HG02610 (cell line): ENCODE measurements at regions not wholly inside any gene's neighbourhood (a gene's known extent, or its start where the extent isn't known, plus 50 kb on each side); places are given as distances from the start of the nearest gene placed in this dataset.
"Not testable (repeated sequence)": the region's sequence is repeated elsewhere in the genome, so short reads cannot be mapped to it uniquely, and the experiment has no call there.

Experiments
- ATAC-seq: cut with Tn5 transposase; IDR thresholded peaks from one replicate; pipeline ENCODE4 v1.9.1; 2021; ENCODE audit warnings: mild to moderate bottlenecking, moderate library complexity; ENCODE audit not compliant: unreplicated experiment

DNA sequence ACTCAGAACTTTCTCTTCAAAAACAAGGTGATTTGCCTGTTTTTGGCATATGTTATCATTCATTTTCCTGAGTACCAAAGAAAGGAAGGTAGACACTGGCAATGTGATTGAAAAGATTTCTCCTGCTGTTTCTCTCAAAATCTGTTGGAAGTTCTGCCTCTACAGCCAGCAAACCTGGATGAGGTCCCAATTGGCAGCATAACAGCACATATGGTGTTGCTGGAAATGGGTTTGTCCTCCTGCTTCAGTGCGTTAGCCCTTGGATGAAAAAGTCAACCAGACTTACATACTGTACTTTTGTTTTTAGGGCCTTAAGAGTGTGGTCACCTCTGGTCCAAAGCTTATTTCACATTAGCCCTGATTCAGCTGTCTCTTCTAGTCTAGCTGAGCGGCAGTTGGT, 237.6 kb upstream of the MME start:
- no peak for ATAC-seq

- ATAC-seq, result no peak
Measured at GRCh38 chr3:154835639-154836038, 244.5 kb upstream of the MME start.

- not testable (repeated sequence) for ATAC-seq
Measured at GRCh38 chr3:154834831-154835230, 245.3 kb upstream of the MME start.

DNA sequence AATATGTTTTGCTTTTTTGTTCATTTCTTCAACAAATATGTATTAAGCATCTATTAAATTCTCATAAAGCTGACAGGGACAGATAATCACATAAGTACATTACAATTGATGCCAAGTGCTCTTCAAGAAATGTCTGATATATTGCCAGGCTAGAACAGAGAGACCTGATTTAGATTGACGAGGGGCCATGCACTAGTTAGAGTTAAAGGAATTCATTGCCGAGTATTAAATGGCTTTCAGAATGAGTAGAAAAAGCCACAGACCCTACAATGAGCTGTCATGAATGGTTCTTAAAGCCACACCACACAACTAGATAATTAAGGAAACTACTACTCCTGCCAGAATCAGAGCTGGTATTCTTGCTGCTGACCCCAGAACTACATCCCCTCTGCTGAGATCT, 250.2 kb upstream of the MME start:
- peak; percentile 55 for ATAC-seq

GRCh38 chr3:154819491-154819890, 260.6 kb upstream of the MME start:
- ATAC-seq, result no peak

GRCh38 chr3:154818676-154819255, 261.4 kb upstream of the MME start:
- no peak for ATAC-seq

- ATAC-seq, result not testable (repeated sequence)
Measured at GRCh38 chr3:154810017-154810416, 270.1 kb upstream of the MME start.

DNA sequence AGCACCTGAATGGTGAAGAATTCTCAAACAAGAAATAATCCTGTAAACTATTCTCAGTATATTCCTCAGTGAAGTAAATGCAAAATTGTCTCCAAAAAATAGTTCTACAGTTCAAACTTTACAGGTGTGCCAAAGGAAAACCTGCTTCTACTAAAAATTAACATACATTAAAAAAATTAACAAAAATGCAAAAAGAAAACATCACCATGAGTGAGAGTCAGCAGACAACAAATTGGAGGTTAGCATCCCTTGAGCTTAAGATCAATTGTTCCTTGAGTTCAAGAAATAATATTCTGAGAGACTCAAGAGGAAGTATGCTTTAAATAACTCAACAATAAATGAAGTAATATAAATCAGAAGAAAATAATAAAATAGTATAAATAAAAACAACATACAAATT, 278.4 kb upstream of the MME start:
- ATAC-seq, result no peak

- no peak for ATAC-seq
Measured at GRCh38 chr3:154799800-154800199, 280.3 kb upstream of the MME start.

GRCh38 chr3:154795582-154795981, 284.5 kb upstream of the MME start:
- ATAC-seq, result no peak

DNA sequence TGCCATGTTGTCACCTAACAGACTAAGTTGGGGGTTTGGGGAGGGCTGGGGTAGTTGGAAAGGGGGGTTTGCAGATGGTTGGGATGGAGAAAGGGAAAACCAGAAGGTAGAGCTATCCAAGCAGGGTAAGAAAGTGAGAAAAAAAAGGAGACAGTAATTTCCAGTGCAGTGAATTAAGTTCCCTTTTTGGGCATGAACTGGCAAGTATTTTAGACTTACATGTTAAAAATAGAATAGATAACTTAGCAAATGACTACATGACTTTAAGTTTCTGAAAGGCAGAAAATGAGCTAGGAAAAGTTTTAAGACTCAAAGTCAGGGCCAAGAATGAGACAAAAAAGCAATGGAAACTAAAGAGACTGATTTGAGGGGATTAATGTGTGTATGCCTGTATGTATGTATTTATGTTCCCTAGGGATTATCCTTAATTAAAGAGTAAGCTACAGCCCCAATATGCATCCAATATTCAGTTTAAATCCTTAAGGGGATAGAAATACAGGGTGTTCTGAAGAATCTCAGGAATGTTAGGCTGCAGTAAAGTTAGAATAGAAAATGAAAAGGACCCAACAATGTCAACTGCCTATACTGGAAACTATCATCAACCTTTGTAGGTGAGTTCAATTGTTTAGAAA, 285.2 kb upstream of the MME start:
- no peak for ATAC-seq

DNA sequence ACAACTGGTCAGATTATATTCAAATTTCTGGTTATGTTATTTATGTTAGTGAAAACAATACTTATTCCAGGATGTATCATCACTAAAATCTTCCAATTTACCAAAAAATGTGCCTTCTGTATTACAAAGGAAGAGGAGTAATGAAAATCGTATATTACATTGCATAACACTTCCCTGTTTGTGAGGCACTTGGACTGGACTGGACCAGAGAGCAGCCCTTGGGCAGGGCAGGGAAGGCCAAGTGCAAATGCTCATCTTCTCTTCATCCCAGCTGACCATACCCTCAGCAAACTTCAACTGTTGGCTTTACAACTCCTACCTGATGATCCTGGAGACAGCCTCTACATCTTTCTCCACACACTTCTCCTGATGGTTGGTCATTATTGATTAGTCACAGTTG, 285.7 kb upstream of the MME start:
- ATAC-seq, result no peak

DNA sequence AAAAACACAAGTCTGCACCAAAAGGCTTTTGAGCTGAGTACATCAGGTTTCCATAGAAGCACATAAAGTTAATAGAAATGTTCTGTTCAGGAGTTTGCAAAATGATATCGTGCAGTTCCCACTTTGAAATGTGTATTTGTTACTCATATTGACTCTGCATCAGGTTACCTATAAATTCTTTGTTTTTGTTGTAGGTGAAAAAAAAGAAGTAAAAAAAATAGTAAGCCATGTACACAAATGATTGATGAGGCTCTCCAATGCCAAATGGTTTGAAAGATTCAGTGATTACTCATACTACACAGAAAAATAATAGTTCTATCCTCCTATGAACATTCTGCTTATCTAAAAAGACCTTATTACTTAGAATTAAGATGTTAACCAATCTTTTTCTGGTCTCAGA, 287.3 kb upstream of the MME start:
- ATAC-seq, result no peak

GRCh38 chr3:154791611-154792010, 288.5 kb upstream of the MME start:
- ATAC-seq, result no peak

GRCh38 chr3:154786724-154787123, 293.4 kb upstream of the MME start:
- ATAC-seq, result no peak

DNA sequence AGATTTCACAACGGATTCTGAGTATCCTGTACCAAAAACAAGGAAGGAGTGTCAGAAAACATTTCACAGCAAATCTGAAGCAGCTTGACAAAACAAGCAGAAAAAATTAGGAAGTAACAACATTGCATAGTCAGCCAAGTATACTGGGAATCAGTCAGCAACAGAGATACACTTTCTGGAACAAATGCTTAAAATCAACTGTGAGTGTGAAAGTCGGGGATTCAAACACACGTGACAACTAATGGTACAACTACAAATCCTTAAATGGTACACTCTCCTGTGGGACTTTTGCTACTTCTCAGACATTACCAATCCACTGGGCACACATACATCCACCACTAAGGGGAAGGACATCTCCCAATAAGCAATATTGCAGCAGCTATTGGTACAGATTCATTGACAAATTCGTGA, 296.6 kb upstream of the MME start:
- no peak for ATAC-seq

DNA sequence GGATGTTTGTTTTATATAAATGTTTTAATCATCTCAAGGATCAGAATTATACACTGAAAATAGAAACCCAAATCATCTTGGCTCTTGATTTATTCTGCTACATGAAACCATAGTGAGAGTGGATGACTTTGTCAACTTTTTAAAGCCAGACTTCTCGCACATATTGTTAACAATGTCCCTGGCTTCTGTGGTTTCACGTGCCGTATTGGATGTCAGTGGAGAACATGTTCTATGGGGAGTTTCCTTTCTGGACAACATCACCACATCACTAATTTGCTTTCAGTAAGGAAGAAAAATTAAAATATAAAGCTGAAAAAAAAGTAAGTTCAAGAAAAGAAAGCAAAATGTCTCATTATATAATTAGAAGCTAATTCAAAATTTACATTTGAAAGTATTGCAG, 297.1 kb upstream of the MME start:
- no peak for ATAC-seq

DNA sequence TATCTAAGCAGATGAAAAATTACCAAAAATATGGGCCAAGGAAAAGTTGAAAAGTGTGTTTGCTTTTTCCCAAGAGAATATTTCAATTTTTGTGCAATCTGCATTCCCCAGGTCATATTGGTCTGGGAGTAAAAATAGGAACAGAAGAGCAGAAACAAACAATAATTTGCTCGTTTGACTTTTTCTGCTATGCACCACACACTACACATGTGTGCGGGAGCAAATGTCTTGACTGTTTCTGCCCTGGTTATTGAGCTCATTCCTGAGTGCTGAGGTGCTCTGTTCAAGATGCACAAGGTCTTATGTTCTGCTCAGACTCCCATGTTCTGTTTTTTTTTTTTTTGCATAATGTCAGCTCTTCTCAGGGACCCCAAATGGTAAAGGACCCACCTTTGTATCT, 298.0 kb upstream of the MME start:
- ATAC-seq, result no peak

- ATAC-seq, result no peak
Measured at GRCh38 chr3:154781595-154781994, 298.5 kb upstream of the MME start.

DNA sequence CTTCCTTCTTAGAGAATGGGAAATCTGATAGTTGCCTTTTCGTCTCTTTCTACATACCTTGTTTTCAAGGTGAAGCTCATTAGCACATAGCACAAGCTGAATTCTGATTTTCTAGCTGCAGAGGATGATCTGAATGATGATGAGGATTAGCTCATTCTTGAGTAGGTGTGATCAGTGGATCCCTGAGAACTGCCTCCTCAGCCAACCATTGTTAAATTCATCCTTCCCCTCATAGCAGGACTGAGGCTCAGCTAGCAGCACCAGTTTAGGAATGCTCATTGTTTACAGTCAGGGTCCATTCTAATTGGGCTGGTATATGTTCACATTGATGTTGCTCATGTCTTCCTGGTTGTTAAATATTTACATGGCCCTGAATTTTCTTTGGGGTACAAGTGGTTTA, 299.9 kb upstream of the MME start:
- ATAC-seq, result no peak

DNA sequence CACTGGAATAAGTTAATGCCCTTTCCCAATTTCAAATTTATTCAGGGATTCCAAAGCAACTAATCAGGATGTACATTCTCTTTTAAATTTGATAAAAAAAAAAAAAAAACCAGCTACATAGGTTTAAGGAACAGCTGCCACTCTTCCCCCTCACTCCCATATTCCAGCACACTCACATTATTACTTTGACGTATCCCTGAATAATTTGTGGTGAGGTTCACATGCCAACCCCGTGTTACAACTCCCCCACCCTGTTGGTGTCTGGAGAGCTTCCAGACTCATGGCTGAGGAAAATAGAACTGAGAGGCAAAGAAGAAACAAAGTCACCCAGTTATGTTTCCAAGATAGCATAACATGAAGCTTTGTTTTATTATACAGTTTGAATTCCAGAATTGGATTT, 300.5 kb upstream of the MME start:
- no peak for ATAC-seq

DNA sequence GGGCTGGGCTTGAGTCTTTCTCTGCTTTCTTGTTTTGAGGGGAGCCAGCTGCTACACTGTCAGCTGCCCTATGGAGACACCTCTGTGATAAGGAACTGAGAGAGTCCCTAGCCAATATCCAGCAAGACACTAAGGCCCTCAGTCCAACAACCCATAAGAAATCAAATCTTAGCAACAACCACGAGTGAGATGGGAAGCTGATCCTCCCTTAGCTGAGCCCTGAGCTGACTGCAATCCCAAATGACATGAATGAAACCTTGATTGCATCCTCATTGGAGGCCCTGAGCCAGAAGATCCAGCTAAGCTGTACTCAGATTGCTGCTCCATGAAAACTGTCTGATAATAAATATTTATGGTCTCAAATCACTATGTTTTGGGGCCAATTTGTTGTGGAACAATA, 302.1 kb upstream of the MME start:
- ATAC-seq, result no peak

GRCh38 chr3:154776549-154777225, 303.4 kb upstream of the MME start:
- ATAC-seq, result no peak
